ENCODE measurements at regions not wholly inside any gene's neighbourhood (a gene's known extent, or its start where the extent isn't known, plus 50 kb on each side); places are given as distances from the start of the nearest gene placed in this dataset.

DNA sequence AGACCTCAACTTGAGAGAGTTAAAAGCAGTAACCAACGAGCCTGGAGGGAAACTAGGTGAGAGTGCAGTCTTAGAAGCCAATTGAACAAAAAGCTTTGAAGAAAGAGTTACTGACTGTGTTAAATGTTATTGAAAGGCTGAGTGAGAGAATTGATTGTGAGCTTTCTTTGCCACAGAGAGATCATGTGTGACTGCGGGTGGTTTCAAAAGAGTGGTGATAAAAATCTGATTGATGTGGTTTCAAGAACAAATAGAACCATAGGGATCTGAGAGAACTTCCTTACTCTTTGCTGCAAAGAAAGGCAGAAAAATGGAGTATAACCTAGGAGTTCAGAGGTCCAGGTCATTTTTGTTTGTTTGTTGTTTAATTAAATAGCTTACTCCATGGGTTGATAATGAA lies 759.9 kb upstream of the ALCAM start:
- ATAC-seq = no peak
- TF ChIP-seq, protein P1, sequence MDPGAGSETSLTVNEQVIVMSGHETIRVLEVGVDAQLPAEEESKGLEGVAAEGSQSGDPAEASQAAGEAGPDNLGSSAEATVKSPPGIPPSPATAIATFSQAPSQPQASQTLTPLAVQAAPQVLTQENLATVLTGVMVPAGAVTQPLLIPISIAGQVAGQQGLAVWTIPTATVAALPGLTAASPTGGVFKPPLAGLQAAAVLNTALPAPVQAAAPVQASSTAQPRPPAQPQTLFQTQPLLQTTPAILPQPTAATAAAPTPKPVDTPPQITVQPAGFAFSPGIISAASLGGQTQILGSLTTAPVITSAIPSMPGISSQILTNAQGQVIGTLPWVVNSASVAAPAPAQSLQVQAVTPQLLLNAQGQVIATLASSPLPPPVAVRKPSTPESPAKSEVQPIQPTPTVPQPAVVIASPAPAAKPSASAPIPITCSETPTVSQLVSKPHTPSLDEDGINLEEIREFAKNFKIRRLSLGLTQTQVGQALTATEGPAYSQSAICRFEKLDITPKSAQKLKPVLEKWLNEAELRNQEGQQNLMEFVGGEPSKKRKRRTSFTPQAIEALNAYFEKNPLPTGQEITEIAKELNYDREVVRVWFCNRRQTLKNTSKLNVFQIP (CRISPR knock-in tag; IDR thresholded peaks at IDR 0.05; ENCODE audit: borderline replicate concordance, low read depth) = no peak
- TF ChIP-seq GLIS3 (CRISPR knock-in tag; IDR thresholded peaks at IDR 0.05) = no peak
- TF ChIP-seq CSDC2 (CRISPR knock-in tag; IDR thresholded peaks at IDR 0.05) = no peak
- TF ChIP-seq, protein P2, sequence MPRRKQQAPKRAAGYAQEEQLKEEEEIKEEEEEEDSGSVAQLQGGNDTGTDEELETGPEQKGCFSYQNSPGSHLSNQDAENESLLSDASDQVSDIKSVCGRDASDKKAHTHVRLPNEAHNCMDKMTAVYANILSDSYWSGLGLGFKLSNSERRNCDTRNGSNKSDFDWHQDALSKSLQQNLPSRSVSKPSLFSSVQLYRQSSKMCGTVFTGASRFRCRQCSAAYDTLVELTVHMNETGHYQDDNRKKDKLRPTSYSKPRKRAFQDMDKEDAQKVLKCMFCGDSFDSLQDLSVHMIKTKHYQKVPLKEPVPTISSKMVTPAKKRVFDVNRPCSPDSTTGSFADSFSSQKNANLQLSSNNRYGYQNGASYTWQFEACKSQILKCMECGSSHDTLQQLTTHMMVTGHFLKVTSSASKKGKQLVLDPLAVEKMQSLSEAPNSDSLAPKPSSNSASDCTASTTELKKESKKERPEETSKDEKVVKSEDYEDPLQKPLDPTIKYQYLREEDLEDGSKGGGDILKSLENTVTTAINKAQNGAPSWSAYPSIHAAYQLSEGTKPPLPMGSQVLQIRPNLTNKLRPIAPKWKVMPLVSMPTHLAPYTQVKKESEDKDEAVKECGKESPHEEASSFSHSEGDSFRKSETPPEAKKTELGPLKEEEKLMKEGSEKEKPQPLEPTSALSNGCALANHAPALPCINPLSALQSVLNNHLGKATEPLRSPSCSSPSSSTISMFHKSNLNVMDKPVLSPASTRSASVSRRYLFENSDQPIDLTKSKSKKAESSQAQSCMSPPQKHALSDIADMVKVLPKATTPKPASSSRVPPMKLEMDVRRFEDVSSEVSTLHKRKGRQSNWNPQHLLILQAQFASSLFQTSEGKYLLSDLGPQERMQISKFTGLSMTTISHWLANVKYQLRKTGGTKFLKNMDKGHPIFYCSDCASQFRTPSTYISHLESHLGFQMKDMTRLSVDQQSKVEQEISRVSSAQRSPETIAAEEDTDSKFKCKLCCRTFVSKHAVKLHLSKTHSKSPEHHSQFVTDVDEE (CRISPR knock-in tag; IDR thresholded peaks at IDR 0.05) = no peak
- no peak for TF ChIP-seq ZC3H10 (CRISPR knock-in tag; IDR thresholded peaks at IDR 0.05)
- TF ChIP-seq ARNTL (CRISPR knock-in tag; IDR thresholded peaks at IDR 0.05; ENCODE audit: borderline replicate concordance, low read depth) = no peak
- no peak for TF ChIP-seq ZNF70 (CRISPR knock-in tag; IDR thresholded peaks at IDR 0.05)
- TF ChIP-seq ZFP3 (CRISPR knock-in tag; IDR thresholded peaks at IDR 0.05) = no peak
- TF ChIP-seq SNAI2 (CRISPR knock-in tag; IDR thresholded peaks at IDR 0.05) = no peak
- TF ChIP-seq RARB (CRISPR knock-in tag; IDR thresholded peaks at IDR 0.05) = no peak
- no peak for TF ChIP-seq BACH2 (CRISPR knock-in tag; IDR thresholded peaks at IDR 0.05; ENCODE audit: borderline replicate concordance)
- no peak for TF ChIP-seq ZNF565 (CRISPR knock-in tag; conservative IDR thresholded peaks at IDR 0.05; ENCODE audit: low read depth)
- TF ChIP-seq, protein P3, sequence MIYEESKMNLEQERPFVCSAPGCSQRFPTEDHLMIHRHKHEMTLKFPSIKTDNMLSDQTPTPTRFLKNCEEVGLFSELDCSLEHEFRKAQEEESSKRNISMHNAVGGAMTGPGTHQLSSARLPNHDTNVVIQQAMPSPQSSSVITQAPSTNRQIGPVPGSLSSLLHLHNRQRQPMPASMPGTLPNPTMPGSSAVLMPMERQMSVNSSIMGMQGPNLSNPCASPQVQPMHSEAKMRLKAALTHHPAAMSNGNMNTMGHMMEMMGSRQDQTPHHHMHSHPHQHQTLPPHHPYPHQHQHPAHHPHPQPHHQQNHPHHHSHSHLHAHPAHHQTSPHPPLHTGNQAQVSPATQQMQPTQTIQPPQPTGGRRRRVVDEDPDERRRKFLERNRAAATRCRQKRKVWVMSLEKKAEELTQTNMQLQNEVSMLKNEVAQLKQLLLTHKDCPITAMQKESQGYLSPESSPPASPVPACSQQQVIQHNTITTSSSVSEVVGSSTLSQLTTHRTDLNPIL (CRISPR knock-in tag; IDR thresholded peaks at IDR 0.05; ENCODE audit: low read depth) = no peak
- TF ChIP-seq TCF4 (CRISPR knock-in tag; IDR thresholded peaks at IDR 0.05; ENCODE audit: borderline replicate concordance) = no peak
- TF ChIP-seq, protein P4, sequence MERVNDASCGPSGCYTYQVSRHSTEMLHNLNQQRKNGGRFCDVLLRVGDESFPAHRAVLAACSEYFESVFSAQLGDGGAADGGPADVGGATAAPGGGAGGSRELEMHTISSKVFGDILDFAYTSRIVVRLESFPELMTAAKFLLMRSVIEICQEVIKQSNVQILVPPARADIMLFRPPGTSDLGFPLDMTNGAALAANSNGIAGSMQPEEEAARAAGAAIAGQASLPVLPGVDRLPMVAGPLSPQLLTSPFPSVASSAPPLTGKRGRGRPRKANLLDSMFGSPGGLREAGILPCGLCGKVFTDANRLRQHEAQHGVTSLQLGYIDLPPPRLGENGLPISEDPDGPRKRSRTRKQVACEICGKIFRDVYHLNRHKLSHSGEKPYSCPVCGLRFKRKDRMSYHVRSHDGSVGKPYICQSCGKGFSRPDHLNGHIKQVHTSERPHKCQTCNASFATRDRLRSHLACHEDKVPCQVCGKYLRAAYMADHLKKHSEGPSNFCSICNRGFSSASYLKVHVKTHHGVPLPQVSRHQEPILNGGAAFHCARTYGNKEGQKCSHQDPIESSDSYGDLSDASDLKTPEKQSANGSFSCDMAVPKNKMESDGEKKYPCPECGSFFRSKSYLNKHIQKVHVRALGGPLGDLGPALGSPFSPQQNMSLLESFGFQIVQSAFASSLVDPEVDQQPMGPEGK (CRISPR knock-in tag; IDR thresholded peaks at IDR 0.05; ENCODE audit: borderline replicate concordance) = no peak
- TF ChIP-seq, protein P5, sequence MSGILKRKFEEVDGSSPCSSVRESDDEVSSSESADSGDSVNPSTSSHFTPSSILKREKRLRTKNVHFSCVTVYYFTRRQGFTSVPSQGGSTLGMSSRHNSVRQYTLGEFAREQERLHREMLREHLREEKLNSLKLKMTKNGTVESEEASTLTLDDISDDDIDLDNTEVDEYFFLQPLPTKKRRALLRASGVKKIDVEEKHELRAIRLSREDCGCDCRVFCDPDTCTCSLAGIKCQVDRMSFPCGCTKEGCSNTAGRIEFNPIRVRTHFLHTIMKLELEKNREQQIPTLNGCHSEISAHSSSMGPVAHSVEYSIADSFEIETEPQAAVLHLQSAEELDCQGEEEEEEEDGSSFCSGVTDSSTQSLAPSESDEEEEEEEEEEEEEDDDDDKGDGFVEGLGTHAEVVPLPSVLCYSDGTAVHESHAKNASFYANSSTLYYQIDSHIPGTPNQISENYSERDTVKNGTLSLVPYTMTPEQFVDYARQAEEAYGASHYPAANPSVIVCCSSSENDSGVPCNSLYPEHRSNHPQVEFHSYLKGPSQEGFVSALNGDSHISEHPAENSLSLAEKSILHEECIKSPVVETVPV (CRISPR knock-in tag; IDR thresholded peaks at IDR 0.05) = no peak
- TF ChIP-seq OSR1 (CRISPR knock-in tag; IDR thresholded peaks at IDR 0.05) = no peak

DNA sequence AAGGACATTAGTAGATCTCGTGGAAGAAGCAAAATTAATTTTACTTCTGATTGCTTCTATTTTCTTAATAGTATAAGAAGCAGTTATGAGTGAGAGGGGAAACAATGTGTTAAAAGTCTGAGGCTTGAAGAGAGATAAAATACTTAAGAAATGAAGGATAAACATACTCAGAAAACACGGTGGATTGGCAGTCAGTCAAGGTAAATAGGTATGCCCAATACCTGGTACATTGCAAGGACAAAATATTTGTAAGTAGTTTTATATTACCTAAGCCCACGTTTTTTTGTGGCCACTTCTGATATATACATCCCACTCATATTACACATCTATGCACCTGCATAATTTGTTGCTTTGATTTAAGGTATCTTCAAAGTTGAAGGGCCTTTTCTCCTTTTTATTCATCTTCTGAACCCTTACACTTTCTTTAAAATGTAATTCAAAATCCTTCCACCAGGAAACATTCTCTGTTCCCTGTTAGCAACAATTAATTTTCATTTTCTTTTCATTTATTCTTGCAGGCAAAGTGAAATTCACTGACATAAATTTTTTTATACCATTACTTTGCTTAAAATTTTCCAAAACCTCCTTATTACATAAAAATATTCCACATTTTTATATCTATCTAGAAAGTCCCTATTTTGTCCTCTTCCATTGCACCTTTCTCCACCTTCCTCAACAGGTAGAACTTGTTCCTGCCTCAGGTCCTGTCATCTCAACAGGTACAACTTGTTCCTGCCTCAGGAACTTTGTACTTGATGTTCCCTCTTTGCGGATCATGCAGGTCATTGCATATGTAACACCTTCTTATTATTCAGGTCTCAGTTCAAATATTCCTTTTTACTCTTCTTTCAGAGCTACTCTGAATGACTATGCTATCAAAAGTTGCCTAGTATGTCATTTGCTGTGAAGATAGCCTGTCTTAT lies 755.7 kb upstream of the ALCAM start:
- ATAC-seq = no peak

DNA sequence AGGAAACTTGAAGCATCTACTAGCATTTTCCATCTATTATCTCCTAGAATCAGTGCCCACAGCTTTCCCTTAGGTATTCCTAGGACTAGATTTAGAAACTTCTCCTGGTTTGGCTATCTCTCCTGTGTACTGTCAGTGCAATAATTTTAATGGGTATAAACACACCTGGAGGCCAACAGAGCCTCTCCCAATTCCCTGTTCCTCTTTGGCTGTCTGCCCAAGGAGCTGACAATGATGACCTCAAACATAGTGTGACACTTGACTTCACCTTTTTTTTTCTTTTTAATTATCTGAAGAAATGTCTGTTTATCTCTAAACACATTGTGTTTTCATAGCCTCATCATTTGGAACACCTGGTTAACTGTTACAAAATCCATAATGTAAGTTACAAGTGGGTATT lies 754.5 kb upstream of the ALCAM start:
- ATAC-seq = no peak

More for the DNA sequence above, 755.7 kb upstream of the ALCAM start:
- no peak for TF ChIP-seq BACH2 (CRISPR knock-in tag; IDR thresholded peaks at IDR 0.05; ENCODE audit: borderline replicate concordance)
- no peak for TF ChIP-seq PPARA (CRISPR knock-in tag; IDR thresholded peaks at IDR 0.05; ENCODE audit: borderline replicate concordance)
- no peak for TF ChIP-seq ARNTL (CRISPR knock-in tag; IDR thresholded peaks at IDR 0.05; ENCODE audit: borderline replicate concordance, low read depth)
- no peak for TF ChIP-seq ZFP30 (CRISPR knock-in tag; IDR thresholded peaks at IDR 0.05)
- no peak for TF ChIP-seq SNAI2 (CRISPR knock-in tag; IDR thresholded peaks at IDR 0.05)

More for the DNA sequence above, 754.5 kb upstream of the ALCAM start:
- TF ChIP-seq, protein P3 (CRISPR knock-in tag; IDR thresholded peaks at IDR 0.05; ENCODE audit: low read depth) = no peak
